ENCODE measurements at regions not wholly inside any gene's neighbourhood (a gene's known extent, or its start where the extent isn't known, plus 50 kb on each side); places are given as distances from the start of the nearest gene placed in this dataset.

DNA sequence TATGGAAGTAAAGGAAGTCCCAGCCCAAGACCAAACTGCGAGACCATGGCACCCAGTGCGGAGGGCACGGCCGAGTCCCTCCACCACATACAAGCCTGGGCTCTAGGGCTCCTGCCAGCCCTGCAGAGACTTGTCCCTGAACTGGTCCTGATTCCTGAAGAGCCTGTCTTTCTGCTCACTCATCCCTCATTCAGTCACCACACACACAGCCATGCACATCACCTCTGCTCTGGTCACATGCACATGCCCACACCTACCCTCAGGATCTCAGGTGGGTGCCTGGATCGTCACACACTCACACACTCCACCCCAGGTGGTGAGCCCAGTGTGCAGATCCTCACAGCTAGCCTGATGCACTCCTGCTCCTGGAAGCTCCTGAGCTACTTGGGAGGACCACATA, 71.4 kb upstream of the LAPTM4A start:
- TF ChIP-seq CTCF (IDR thresholded peaks at IDR 0.05) (no peak), POLR2A (IDR thresholded peaks at IDR 0.05) (no peak)

All from tibial nerve (tissue), 3 donors.